HG02623 (cell line): ENCODE measurements at regions not wholly inside any gene's neighbourhood (a gene's known extent, or its start where the extent isn't known, plus 50 kb on each side); places are given as distances from the start of the nearest gene placed in this dataset.
"Not testable (repeated sequence)": the region's sequence is repeated elsewhere in the genome, so short reads cannot be mapped to it uniquely, and the experiment has no call there.

Experiments used
- ATAC-seq: cut with Tn5 transposase; IDR thresholded peaks from one replicate; pipeline ENCODE4 v1.9.1; 2021; ENCODE audit warnings: moderate library complexity; ENCODE audit not compliant: unreplicated experiment

DNA sequence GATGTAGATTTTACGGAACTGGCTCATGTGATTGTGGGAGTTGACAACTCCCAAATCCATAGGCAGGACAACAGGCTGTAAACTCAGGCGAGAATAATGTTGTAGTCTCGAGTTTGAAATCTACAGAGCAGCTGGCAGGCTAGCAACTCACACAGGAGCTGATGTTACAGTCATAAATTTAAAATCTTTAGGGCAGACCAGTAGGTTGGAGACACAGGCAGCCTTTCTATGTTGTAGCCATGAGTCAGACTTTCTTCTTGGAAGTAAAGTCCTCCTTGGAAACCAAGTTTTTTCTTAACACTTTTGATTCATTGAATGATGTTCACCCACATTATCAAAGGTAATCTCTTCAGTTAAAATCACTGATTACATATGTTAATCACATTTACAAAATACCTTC lies 89.1 kb upstream of the ALCAM start:
- ATAC-seq, result no peak

DNA sequence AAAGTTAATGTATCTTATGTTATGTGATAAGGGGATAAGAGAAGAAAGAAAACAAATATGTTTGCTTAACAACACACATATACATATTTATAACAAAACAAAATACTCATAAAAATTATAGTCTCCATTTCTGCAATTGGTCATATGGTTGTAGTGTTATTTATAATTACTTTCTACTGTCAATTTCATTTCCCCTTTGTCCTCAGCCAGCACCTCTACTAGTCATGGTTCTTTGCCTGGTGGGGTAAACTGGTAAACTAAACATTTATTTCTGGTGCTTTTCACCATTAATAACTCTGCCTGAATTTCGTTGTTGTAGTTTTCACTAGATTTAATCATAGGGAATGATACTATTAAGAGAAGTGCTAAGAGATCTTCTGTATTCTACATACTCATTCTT lies 88.0 kb upstream of the ALCAM start:
- no peak for ATAC-seq

DNA sequence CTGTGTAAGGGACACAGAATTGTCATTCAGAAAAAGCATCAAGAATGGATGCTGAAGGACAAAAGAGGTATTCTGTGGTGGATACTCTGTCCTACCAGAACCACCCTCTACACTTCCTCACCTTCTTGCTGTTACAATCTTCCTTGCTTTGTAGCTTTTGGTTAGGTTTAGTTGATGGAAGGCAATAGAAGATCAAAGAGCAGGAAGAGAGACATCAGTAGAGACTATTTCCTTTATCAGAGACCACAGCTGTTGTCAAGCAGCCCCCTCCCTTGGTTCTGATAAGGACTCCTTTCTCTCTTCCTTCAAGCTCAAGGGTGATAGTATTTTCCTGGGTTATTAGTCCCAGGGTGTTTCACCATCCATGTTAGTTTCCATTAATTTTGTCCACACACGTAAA lies 84.7 kb upstream of the ALCAM start:
- no peak for ATAC-seq

DNA sequence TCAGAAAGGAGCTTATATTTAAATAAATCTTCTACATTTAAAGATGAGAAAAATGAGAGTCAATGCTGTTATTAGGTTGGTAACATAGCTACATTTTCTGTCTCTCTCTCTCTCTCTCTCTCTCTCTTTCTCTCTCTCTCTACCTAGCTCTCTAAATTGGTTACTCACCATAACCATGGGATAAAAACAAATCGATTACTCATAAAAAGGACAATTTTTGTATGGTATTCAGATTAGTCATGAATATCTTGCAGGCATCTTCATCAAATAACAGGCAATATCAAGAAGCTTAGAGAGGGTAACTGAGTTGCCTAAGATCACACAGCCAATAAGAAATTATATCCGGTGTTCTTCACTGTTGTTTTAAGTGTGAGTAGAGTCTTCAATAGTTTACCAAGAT lies 81.8 kb upstream of the ALCAM start:
- ATAC-seq, result no peak

DNA sequence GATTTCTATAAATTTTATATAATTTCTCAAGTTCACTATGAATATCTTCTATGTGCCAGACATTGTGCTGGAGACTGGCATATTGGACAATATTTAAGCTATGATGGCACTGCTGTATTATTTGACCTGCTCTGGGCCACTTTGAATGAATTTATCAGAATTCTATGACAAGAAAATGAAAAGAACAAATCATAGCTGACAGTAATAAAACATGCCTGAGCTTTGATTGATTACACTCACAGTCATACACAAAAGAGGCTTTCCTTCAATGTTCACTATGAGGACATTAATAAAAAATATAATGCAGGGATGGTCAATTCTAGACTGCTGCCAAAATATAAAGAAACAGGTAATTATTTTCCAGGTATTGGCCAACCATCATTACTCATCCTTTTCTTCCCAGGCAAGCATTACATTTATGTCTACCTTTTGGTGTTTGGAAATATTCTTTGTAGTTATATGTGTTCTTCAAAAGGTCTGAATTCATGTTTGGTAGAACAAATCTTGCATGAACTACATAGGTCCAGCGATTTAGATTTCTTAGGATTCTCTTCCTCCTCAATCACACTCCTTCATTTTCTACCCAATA lies 81.0 kb upstream of the ALCAM start:
- no peak for ATAC-seq

DNA sequence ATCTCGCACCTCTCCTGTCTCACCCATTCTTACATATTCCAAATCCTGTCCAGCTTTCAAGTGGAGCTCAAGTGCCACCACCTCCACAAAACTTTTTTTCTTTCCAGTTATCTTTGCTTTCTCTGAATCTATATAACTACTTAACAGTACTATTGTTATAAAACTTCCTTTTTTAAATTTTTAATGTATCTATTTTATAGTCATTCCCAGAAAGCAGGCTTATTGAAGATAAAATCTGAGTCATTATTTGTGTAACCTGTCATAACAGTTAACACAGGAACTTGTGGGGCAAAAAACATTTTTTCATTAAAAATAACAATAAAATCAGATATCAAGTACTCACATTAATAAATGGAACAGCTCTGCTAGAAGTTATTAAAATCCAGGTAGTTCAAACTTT lies 73.3 kb upstream of the ALCAM start:
- ATAC-seq, result no peak

DNA sequence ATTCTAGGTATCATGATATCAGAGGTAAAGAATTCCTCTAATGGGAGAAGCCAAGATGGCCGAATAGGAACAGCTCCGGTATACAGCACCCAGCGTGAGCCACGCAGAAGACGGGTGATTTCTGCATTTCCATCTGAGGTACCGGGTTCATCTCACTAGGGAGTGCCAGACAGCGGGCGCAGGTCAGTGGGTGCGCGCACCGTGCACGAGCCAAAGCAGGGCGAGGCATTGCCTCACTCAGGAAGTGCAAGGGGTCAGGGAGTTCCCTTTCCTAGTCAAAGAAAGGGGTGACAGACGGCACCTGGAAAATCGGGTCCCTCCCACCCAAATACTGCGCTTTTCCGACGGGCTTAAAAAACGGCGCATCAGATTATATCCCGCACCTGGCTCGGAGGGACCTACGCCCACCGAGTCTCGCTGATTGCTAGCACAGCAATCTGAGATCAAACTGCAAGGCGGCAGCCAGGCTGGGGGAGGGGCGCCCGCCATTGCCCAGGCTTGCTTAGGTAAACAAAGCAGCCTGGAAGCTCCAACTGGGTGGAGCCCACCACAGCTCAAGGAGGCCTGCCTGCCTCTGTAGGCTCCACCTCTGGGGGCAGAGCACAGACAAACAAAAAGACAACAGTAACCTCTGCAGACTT lies 70.4 kb upstream of the ALCAM start:
- ATAC-seq, result not testable (repeated sequence)

DNA sequence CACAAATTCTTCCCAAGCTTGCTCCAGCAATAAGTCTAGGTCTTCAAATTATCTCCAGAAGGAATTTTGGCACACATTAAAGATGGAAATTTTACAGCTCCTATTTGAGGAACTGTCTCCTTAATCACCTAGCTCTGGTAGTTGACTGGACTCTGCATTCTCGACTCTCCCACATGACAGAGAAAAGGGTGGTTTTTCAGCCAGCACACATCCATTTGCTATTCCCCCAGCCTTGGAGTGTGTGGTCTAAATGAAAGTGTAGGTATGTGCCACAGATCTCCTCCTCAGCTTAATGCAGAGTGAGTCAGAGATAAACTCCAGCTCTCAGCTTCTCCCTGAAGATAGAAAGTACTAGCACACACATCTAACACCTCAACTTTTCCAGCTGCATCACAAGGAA lies 62.2 kb upstream of the ALCAM start:
- ATAC-seq, result no peak

DNA sequence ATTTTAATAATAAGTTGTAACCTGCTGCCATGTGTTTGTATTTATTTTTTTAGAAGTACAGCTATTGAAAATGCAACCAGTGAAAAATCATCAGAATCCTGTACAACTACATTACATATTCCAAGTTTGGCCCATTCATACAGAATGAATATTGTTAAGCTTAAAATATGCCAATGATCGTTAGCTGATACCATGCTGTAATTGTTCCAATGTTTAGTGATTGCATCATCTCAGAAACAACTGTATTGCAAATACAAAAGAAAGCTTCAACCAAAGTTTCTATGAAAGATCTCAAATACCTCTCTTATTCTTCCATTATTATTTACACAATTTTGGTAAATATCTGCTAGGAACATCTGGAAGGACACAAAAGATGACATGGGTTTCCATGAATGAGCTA lies 51.6 kb upstream of the ALCAM start:
- ATAC-seq, result no peak

DNA sequence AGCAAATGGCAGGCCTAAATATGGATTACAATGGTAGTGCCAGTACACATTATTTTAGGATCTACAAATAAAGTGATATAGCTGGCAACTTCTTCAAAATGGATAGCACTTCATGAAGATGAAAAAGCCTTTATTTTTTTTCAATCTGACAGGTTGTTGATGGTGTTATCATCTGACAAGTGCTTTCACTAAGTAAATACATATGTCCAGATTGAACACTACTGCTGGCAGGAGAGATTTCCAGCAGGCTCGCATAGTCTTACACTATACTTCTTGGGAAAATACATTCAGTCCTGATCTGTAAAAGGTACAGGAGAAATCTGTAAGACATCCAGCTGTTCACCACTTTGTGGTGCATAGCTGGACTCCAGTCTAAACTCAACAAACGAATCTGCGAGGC lies 50.9 kb upstream of the ALCAM start:
- ATAC-seq, result no peak

DNA sequence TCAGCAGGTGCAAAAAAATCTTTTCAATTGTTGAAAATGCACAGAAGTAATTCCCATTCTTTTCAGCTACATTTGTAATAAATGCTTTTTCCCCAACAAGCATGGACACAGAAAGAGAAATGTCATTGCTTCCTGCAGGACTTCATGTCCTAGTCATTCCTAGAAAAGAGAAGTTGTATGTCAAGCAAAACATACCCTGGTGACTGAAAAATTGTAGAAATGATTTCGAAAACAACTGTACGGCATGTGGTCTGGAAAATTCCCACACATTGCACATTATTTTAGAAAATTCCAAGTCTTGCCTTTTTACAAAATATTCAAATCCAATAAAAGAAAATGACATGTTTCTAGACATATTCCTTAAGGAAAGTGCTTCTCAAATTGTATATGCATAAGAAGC lies 50.4 kb upstream of the ALCAM start:
- ATAC-seq, result no peak
